ENCODE measurements at regions not wholly inside any gene's neighbourhood (a gene's known extent, or its start where the extent isn't known, plus 50 kb on each side); places are given as distances from the start of the nearest gene placed in this dataset.

DNA sequence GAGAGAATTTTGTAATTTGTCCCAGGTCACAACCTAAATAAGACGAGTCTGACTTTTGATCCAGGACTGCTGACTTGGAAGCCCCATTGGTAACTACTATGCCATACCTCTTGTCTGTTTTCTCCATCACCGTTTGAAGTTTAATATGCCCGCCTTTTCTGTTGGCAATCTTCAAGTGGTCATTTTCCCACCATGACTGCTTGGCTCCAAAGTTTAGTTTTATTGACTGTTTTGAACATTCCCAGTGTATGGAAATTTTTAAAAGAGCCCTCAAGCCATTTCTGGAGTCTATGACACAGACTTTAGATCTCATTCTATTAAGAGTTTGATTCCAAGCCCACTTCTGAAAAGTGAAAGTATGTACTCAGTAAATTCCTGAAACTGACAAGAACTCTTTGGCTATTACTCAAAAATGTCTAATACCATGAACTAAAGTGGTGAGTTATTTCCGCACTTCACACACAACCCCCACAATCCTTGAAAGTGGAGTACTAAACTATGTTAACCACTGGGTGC, 136.7 kb upstream of the ADAMTS9 start:
- TF ChIP-seq, protein P1, sequence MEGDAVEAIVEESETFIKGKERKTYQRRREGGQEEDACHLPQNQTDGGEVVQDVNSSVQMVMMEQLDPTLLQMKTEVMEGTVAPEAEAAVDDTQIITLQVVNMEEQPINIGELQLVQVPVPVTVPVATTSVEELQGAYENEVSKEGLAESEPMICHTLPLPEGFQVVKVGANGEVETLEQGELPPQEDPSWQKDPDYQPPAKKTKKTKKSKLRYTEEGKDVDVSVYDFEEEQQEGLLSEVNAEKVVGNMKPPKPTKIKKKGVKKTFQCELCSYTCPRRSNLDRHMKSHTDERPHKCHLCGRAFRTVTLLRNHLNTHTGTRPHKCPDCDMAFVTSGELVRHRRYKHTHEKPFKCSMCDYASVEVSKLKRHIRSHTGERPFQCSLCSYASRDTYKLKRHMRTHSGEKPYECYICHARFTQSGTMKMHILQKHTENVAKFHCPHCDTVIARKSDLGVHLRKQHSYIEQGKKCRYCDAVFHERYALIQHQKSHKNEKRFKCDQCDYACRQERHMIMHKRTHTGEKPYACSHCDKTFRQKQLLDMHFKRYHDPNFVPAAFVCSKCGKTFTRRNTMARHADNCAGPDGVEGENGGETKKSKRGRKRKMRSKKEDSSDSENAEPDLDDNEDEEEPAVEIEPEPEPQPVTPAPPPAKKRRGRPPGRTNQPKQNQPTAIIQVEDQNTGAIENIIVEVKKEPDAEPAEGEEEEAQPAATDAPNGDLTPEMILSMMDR (IDR thresholded peaks at IDR 0.05) = no peak
- TF ChIP-seq POLR2A (IDR thresholded peaks at IDR 0.05) = no peak
- TF ChIP-seq EP300 (IDR thresholded peaks at IDR 0.05) = no peak

Measured in ovary (tissue), 3 donors.